ENCODE measurements at regions not wholly inside any gene's neighbourhood (a gene's known extent, or its start where the extent isn't known, plus 50 kb on each side); places are given as distances from the start of the nearest gene placed in this dataset.

GRCh38 chr9:22241024-22241423, 205.6 kb upstream of the DMRTA1 start:
- Histone ChIP-seq H3K36me3 (ENCODE audit: low read depth, missing control alignments) (no peaks in the 10 kb centered on the region), H3K4me3 (no peak overlapping the region), H3K9me3 (no peaks in the 10 kb centered on the region), H3K4me1 (no peaks in the 10 kb centered on the region), H3K27ac (no peak overlapping the region), H3K27me3 (no peaks in the 10 kb centered on the region)
- TF ChIP-seq CTCF (IDR thresholded peaks at IDR 0.05) = no peak
- TF ChIP-seq POLR2A (IDR thresholded peaks at IDR 0.05) = no peak
- intact Hi-C loops (cut with DNase I; ENCODE audit: low total_unique reads) = no loop called here
- WGBS, 2 donors = 53 to 80% methylated on average over 3 of the region's 3 CpGs
- DNase-seq = no peak

DNA sequence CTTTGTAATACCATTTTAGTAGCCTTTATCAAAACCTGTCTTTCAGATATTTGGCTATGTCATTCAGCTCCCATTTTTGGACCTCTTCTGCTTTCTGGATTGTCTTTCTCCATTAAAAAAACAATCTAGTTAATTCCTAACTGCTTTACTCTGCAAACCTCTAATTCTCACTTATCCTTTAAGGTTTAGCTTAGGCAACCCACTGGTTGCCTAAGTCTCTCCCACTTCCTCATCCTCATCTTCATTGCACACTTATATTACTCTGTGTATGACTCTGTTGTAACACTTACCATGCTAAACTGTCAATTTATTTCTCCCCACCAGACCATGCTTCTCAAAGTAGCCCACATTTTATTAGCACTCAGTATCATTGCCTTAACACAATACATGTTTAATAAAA, 205.0 kb upstream of the DMRTA1 start:
- Histone ChIP-seq H3K36me3 (ENCODE audit: low read depth, missing control alignments) (no peaks in the 10 kb centered on the region), H3K27me3 (no peaks in the 10 kb centered on the region), H3K9me3 (no peaks in the 10 kb centered on the region), H3K4me1 (no peaks in the 10 kb centered on the region), H3K4me3 (no peak overlapping the region), H3K27ac (no peak overlapping the region)
- intact Hi-C loops (cut with DNase I; ENCODE audit: low total_unique reads) = no loop called here
- TF ChIP-seq POLR2A (IDR thresholded peaks at IDR 0.05) (no peak), CTCF (IDR thresholded peaks at IDR 0.05) (no peak)
- no peak for DNase-seq

GRCh38 chr9:22244139-22245011, 202.2 kb upstream of the DMRTA1 start:
- Histone ChIP-seq H3K9me3 (no peaks in the 10 kb centered on the region), H3K27ac (no peak overlapping the region), H3K36me3 (ENCODE audit: low read depth, missing control alignments) (no peaks in the 10 kb centered on the region), H3K27me3 (no peaks in the 10 kb centered on the region), H3K4me1 (no peaks in the 10 kb centered on the region), H3K4me3 (no peak overlapping the region)
- peak; percentile 21 for DNase-seq
- 40 to 52% methylated on average over 9 of the region's 9 CpGs for WGBS, 2 donors
- TF ChIP-seq POLR2A (IDR thresholded peaks at IDR 0.05) (no peak), CTCF (IDR thresholded peaks at IDR 0.05) (peak in 1 of 3 experiments; percentile 40)
- intact Hi-C loops (cut with DNase I; ENCODE audit: low total_unique reads) = no loop called here

- Histone ChIP-seq H3K4me1 (no peaks in the 10 kb centered on the region), H3K27ac (no peak overlapping the region), H3K9me3 (no peaks in the 10 kb centered on the region), H3K27me3 (no peaks in the 10 kb centered on the region), H3K36me3 (ENCODE audit: low read depth, missing control alignments) (no peaks in the 10 kb centered on the region), H3K4me3 (no peak overlapping the region)
- DNase-seq = no peak
- TF ChIP-seq POLR2A (IDR thresholded peaks at IDR 0.05) (no peak), CTCF (IDR thresholded peaks at IDR 0.05) (no peak)
- intact Hi-C loops (cut with DNase I; ENCODE audit: low total_unique reads) = no loop called here
- WGBS, 2 donors = 83 to 85% methylated on average over 1 of the region's 1 CpG
Measured at GRCh38 chr9:22255337-22255736, 191.3 kb upstream of the DMRTA1 start.

- Histone ChIP-seq H3K36me3 (ENCODE audit: low read depth, missing control alignments) (no peaks in the 10 kb centered on the region), H3K4me3 (no peak overlapping the region), H3K9me3 (no peaks in the 10 kb centered on the region), H3K27me3 (no peaks in the 10 kb centered on the region), H3K27ac (no peak overlapping the region), H3K4me1 (no peaks in the 10 kb centered on the region)
- intact Hi-C loops (cut with DNase I; ENCODE audit: low total_unique reads) = no loop called here
- 90% methylated on average over 3 of the region's 3 CpGs for WGBS, 2 donors
- TF ChIP-seq POLR2A (IDR thresholded peaks at IDR 0.05) (no peak), CTCF (IDR thresholded peaks at IDR 0.05) (no peak)
- DNase-seq = no peak
Measured at GRCh38 chr9:22256381-22256780, 190.2 kb upstream of the DMRTA1 start.

Measured in testis (tissue), 2 donors.